AG04449 (cell line): ENCODE measurements at regions not wholly inside any gene's neighbourhood (a gene's known extent, or its start where the extent isn't known, plus 50 kb on each side); places are given as distances from the start of the nearest gene placed in this dataset.

Experiments used
- CTCF ChIA-PET: fragments of 350-600 bp; formaldehyde crosslinking; extraction: SDS; loops from one replicate; lab custom pipeline; 2021; ENCODE audit warnings: antibody characterized with exemption; lab: Yijun Ruan, JAX
- POLR2A ChIA-PET: fragments of 400-600, 350-600 bp; formaldehyde crosslinking; extraction: SDS; loops from one replicate; lab custom pipeline; 2020; ENCODE audit warnings: antibody characterized with exemption, inconsistent platforms; lab: Yijun Ruan, JAX
- DNase-seq: peaks from one replicate; pipeline ENCODE4 v3.0.0-alpha.2; 2010; ENCODE audit warnings: low read depth, low spot score
- H3K4me3 ChIP-seq: 2 replicates; pipeline ENCODE4 v1.5.1; 2011; ENCODE audit warnings: low read depth, mild to moderate bottlenecking, control low read depth, low read length
- TF ChIP-seq, protein P1 (sequence below): IDR thresholded peaks from one replicate; pipeline ENCODE4 v1.5.1; 2011; ENCODE audit warnings: mild to moderate bottlenecking, moderate library complexity, low read length, control low read depth, inconsistent platforms; ENCODE audit not compliant: insufficient read depth; ENCODE audit errors: missing control alignments

DNA sequence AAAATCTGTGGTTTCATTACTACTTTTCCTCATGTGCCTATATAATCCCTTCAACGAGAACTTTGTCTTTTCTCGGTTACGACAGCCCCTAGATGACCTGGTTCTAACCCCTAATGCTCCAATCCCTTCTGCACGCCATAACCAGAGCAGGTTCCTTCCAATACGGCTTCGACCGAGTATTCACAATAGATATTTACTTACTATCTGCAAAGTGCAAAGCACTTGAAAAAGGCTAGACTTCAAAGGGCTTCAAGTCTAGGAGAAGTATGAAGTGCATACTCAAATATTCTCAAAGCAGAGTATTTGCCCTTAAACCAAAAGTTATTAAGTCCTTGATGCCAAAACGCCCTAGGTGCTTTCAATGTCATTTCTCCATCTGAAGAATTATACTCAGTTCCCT, 63.4 kb upstream of the NHSL1 start:
- TF ChIP-seq, protein P1, sequence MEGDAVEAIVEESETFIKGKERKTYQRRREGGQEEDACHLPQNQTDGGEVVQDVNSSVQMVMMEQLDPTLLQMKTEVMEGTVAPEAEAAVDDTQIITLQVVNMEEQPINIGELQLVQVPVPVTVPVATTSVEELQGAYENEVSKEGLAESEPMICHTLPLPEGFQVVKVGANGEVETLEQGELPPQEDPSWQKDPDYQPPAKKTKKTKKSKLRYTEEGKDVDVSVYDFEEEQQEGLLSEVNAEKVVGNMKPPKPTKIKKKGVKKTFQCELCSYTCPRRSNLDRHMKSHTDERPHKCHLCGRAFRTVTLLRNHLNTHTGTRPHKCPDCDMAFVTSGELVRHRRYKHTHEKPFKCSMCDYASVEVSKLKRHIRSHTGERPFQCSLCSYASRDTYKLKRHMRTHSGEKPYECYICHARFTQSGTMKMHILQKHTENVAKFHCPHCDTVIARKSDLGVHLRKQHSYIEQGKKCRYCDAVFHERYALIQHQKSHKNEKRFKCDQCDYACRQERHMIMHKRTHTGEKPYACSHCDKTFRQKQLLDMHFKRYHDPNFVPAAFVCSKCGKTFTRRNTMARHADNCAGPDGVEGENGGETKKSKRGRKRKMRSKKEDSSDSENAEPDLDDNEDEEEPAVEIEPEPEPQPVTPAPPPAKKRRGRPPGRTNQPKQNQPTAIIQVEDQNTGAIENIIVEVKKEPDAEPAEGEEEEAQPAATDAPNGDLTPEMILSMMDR, result no peak
- ChIA-PET CTCF (no interaction called here), POLR2A (no interaction called here)
- no peak overlapping the region for H3K4me3 ChIP-seq
- DNase-seq, result no peak

DNA sequence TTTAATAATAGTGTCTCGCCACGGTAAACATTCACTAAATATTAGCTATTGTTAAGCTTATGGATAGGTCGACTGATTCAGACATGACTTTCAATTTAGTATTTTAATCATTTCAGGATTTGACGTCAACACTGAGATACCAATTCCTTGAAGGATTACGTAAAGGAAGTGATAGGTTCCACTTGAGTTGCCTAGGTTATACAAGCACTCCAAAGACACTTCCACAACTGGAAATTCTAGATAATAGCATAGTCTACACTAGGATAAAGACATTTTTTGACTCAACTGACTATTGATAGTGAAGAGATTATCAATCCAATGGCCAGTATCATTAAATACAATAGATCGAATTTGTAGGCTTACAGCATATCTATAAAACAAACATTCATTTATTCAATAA, 63.9 kb upstream of the NHSL1 start:
- H3K4me3 ChIP-seq, result no peak overlapping the region
- TF ChIP-seq, protein P1, result no peak
- DNase-seq, result no peak
- ChIA-PET POLR2A (no interaction called here), CTCF (no interaction called here)

DNA sequence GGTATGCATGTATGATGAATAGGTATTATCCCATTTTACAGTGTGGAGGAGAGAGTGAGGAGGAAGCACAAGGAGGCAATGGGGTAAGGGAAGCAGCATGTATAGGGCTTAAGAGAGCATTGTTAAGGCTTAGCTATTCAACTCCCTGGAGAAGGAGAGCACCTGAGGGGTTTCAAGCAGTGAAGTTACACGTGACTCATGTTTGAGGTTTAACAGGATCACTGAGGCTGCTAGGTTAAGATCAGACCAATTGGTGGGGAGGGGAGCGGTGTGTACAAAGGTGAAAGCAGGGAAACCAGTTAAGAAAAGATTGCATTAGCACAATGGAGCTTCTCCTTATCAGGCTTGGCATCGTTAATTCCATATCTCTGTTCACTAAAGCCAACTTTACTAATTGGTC, 64.4 kb upstream of the NHSL1 start:
- DNase-seq, result no peak
- POLR2A ChIA-PET, result no interaction called here
- no peak overlapping the region for H3K4me3 ChIP-seq
- TF ChIP-seq, protein P1, result no peak
- CTCF ChIA-PET, result no interaction called here

DNA sequence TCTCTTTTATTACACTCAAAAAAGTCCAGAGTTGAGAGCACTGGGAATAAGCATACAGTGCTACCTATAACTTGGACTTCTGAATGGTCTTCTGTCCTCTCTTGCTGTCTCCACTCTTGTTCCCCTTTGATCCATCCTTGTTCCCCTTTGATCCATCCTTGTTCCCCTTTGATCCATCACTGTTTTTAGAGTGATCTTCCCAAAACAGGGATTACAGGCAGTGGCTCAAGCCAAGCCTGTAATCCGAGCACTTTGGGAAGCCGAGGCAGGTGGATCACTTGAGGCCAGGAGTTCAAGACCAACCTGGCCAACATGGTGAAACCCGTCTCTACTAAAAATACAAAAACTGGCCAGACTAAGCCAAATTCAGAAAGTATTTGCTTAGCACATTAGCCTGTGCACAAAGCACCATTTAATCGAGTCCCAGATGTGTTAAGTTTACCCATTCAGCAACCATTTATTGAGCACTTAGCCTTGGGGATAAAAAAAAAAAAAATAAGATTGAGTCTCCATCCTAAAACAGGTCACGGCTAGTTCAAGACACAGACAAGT, 65.0 kb upstream of the NHSL1 start:
- ChIA-PET CTCF (interaction anchor here (1.4 kb wide), 1 partner anchor 22 kb away, joined by 3 read pairs; no protein-coding TSS in a partner anchor), POLR2A (no interaction called here)
- no peak overlapping the region for H3K4me3 ChIP-seq
- TF ChIP-seq, protein P1, result no peak
- no peak for DNase-seq

DNA sequence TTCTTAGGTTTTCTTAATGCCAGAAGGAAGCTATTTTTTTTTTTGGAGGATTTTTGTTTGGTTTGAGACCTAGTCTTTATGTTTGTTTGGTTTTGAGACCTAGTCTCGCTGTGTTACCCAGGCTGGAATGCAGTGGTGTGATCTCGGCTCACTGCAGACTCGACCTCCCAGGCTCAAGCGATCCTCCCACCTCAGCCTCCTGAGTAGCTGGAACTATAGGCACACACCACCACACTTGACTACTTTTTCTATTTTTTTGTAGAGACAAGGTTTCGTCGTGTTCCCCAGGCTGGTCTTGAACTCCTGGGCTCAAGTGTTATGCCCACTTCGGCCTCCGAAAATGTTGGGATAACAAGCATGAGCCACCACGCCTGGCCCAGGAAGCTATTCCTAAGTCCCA, 67.8 kb upstream of the NHSL1 start:
- TF ChIP-seq, protein P1, result no peak
- H3K4me3 ChIP-seq, result no peak overlapping the region
- CTCF ChIA-PET, result interaction anchor here (0.9 to 14.6 kb wide), 3 partner anchors 11 to 23 kb away, joined by 3 to 126 read pairs (median 3); no protein-coding TSS in a partner anchor
- POLR2A ChIA-PET, result no interaction called here
- no peak for DNase-seq

DNA sequence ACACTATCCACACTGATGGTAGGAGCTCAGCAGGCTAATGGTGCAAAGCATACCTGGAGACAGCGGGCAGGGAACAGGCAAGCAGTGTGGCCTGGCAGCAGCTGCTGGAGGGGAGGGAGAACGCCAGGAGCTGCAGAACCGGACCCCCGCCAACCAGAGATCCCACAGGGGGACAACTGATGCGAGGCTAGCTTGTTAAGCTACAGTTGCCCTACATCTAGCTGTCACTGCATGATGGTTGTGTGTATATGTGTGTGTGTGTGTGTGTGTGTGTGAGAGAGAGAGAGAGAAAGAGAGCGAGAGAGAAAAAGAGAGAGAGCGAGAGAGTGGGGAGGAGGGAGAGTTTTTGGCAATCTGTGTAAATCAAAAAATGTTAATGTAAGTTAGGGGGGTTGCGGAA, 69.7 kb upstream of the NHSL1 start:
- no peak for DNase-seq
- ChIA-PET POLR2A (no interaction called here), CTCF (interaction anchor here (1.0 to 14.6 kb wide), 2 partner anchors 9 to 21 kb away, joined by 5 to 126 read pairs; no protein-coding TSS in a partner anchor)

More for the DNA sequence above, 69.7 kb upstream of the NHSL1 start:
- TF ChIP-seq, protein P1, result no peak
- no peak overlapping the region for H3K4me3 ChIP-seq
